ENCODE measurements at regions not wholly inside any gene's neighbourhood (a gene's known extent, or its start where the extent isn't known, plus 50 kb on each side); places are given as distances from the start of the nearest gene placed in this dataset.

GRCh38 chr14:30179381-30180130 lies 251.9 kb upstream of the PRKD1 start:
- no peaks in the 10 kb centered on the region for H3K36me3 Mint-ChIP-seq (ENCODE audit: low read depth)
- DNase-seq (ENCODE audit: low spot score) = no peak

More at GRCh38 chr14:30179381-30180130, 251.9 kb upstream of the PRKD1 start:
- no peaks in the 10 kb centered on the region for H3K36me3 ChIP-seq (ENCODE audit: insufficient read depth)
- Mint-ChIP-seq H3K27me3 (ENCODE audit: insufficient read depth, low read depth, poor library complexity) (no peaks in the 10 kb centered on the region), H3K4me1 (no peaks in the 10 kb centered on the region), H3K27ac (no peak overlapping the region), H3K4me3 (no peak overlapping the region), H3K9me3 (peaks cover 3% of the 10 kb centered on the region; the same call in 2 of the 3 replicates)
- H3K27ac ChIP-seq (ENCODE audit: low read depth) = no peak overlapping the region
- H3K79me2 ChIP-seq (replicated peaks; ENCODE audit: insufficient read depth) = no peaks in the 10 kb centered on the region
- H3F3A ChIP-seq (replicated peaks; ENCODE audit: low read depth) = no peaks in the 10 kb centered on the region
- no peak overlapping the region for H3K4me3 ChIP-seq
- H2AFZ ChIP-seq = no peak overlapping the region
- no peaks in the 10 kb centered on the region for H4K20me1 ChIP-seq (replicated peaks; ENCODE audit: insufficient read depth)
- no peaks in the 10 kb centered on the region for H3K9me2 ChIP-seq (ENCODE audit: insufficient read depth)
- no peak overlapping the region for H3K4me2 ChIP-seq
- no peak for ATAC-seq
- no peaks in the 10 kb centered on the region for H3K4me1 ChIP-seq (ENCODE audit: insufficient read depth)
- H3K27me3 ChIP-seq (ENCODE audit: insufficient read depth) = no peaks in the 10 kb centered on the region
- TF ChIP-seq EZH2phosphoT487 (IDR thresholded peaks at IDR 0.05; ENCODE audit: unreplicated experiment) (no peak), EZH2 (IDR thresholded peaks at IDR 0.05; ENCODE audit: low read depth, unreplicated experiment) (no peak), POLR2AphosphoS5 (IDR thresholded peaks at IDR 0.05; ENCODE audit: low read depth) (no peak), ZNF331 (CRISPR knock-in tag; IDR thresholded peaks at IDR 0.05; ENCODE audit: low read depth) (no peak), CTCF (conservative IDR thresholded peaks at IDR 0.05; ENCODE audit: low read depth in 2 of 2) (no peak), ZNF114 (CRISPR knock-in tag; IDR thresholded peaks at IDR 0.05) (no peak), REST (IDR thresholded peaks at IDR 0.05; ENCODE audit: unreplicated experiment) (no peak), STAT1 (IDR thresholded peaks at IDR 0.05; ENCODE audit: unreplicated experiment) (no peak)

All from GM23338 (cell line).